RKO (cell line): ENCODE measurements at regions not wholly inside any gene's neighbourhood (a gene's known extent, or its start where the extent isn't known, plus 50 kb on each side); places are given as distances from the start of the nearest gene placed in this dataset.
"Not testable (repeated sequence)": the region's sequence is repeated elsewhere in the genome, so short reads cannot be mapped to it uniquely, and the experiment has no call there.

Source experiments
- DNase-seq: peaks from one replicate; pipeline ENCODE4 v3.0.0-alpha.2; 2016; ENCODE audit warnings: low spot score

DNA sequence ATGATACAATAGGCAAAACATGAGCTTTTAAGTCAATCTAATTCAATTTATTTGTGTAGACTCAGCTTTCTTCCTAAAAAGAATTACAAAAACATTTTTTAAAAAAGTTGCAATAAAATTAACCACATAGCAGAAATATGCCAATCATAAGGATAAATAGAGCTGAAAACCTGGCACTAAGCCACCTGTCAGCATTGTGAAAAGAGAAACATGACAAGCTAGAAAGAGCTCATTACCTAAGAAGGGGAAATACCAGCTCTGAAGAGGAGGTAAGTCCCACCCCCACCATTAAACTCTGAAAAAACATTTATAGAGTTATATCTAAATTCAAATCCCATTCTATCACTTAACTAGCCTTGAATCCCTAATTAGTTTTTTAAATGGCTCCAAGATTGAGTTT lies 372.9 kb downstream of the OSTF1 start:
- no peak for DNase-seq

DNA sequence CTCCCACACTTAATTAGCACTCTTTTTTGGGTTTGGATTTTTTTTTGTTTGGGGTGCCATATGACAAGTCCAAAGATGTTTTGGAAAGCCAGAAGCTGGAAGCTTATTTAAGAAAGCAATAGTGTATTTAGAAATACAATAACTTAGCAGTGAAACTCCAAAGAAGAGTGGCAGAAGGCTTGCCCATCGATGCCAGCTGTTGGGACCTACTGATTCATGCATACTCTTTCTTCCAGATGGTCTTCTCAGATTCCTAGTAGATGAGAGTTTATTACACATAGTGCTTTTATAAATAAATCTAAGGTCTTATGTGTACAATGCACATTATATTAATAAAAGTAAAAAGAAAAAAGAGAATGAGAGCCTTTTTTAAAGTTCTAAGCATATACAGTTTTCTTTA lies 374.6 kb downstream of the OSTF1 start:
- no peak for DNase-seq

DNA sequence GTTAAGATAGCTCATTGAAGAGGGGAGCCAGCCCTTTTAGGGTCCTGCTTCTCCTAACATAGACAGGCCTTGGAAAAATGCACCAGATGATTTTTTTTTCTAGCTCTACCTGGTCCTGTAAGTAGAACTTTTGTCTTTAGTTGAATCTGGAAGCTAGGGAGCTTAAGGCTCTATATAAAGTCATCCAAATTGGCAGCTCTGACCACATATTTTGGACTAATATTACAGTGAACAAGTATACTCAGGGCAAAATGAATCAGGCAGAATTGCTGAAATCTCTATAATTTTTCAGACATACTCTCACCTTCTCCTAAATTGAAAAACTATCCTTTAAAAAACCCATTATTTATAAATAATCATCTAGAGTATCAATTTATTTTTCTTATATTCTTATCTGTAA lies 375.6 kb downstream of the OSTF1 start:
- DNase-seq = no peak

DNA sequence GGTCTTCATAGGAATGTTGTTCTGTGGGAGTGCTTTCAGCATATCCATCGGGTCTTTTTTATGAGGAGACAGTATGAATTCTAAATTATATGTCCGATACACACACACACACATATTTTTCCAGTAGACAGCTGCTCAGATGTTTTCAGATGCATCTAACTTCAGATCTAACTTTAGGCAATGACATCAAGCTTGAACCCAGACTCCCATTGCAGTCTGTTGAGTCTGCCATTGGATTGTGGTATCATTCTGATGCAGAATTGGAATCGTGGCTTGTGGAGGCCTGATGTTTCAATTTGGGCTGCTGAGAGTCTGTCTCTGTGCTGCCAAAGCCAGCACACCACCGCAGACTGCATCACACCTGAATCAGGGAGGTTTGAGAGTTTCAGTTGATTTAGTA lies 376.4 kb downstream of the OSTF1 start:
- no peak for DNase-seq

DNA sequence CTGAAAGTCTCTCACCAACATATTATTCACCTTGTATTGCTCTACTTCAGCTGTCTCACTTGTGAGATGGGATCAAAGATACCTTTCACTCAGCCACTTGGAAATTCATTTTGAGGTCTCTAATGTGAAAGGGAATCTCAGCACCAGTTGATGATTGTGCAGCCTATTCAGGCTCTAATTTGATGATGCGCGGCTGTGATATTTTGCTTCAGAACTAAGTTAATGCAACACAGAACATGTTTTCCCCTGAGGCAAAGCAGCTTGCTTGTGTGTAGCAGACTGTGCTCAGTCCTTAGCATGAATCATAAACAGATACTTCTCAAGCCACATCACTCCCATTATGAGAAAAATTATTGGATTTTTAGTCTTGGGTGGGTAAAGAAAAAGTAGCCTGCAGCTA lies 378.8 kb downstream of the OSTF1 start:
- no peak for DNase-seq

DNA sequence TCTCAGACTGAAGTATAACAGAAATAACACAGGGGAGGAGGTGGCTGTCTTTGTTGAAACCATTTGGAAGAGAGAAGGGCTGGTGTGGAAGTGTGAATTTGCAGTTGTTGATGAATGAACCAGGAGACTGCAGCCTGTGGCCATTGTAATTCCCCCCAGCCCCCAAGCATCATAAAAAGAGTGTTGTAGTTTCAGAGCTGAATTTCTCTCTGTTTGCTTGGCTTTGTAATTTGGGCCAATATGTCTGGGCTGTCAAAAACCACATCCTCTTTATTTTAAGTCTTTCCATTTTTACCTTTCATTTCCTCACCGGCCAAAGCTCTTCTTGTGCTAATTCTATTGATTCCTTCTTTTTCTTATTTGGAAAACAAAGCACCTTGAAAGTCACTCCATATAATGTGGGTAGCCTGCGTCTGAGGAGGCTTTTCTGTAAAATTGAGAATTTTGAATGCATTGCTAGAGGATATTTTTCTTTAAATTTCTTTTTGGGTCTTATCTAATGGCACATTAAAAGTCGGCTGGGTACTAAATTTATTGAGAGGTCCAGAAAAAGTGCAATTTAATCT lies 383.3 kb downstream of the OSTF1 start:
- no peak for DNase-seq

DNA sequence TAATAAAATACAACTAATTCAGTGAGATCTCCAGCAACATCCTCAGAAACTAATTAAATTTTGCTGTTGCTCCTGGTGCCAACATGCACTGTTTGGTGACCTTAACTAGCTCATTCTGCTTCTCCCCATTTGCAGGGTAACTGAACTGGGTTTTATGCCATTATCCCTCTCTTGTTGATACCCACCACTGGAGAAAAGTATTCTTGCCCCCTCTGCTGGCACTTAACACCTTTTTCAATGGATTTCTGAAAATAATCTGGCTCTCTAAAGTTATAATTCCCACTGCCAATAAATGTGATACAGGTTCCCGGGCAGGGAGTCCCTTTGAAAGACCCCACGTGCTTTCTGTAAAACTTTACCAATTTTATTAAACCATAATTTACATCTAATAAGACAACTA lies 394.3 kb downstream of the OSTF1 start:
- DNase-seq = peak; percentile 3

DNA sequence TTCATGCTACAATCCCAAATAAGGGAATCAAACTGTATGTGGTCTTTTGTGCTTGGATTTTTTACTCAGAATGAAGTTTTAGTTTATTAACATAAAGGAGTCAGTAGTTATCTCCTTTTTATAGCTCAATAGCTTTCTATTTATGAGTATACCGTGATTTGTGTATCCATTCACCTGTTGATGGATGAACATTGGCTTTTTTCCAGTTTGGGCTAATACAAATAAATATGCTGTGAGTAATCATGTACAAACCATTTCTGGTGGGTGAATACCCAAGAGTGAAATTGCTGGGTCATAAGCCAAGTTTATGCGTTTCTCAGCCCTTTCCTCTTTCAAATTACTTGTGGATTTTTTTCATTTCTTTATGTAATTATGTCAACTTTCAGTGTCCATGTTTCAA lies 395.3 kb downstream of the OSTF1 start:
- DNase-seq = no peak

DNA sequence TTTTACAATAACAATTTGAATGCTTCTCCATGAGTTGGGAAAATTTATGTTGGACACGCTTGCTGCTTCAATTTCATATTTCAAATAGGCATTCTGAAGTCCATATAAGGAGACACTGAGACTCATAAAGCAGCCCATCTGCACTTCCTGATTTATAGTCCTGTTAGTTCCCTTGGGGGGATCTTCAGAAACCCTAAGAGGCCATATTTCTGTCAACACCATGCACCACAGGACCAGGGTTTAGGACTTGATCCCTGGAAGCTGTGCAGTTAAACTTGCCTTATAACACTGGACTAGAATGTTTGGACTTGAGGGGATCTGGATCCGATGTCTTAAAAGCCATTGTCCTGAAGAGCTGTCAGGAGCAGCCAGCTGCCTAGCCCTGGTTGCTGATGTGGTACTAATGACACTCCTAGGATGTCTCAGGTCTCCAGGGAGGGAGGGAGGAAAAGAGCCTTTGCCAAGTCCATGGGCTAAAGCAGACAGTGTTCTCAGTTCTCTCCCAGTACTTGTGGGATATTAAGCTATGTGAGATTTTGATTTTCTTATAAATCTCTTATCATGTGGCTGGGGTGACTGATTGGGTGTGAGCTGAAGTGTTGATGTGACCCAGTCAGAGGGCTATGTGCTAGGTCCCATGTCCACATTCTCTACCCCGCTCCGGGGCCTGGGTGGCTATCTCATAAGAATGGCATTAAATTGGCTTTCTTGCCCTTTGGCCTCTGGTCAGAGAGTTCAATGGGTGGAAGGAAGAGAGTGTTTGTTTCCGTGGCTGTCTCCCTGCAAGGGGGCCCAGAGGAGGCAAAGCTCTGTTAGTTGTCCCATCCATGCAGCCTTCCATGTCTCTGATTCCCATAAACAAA lies 399.8 kb downstream of the OSTF1 start:
- no peak for DNase-seq

DNA sequence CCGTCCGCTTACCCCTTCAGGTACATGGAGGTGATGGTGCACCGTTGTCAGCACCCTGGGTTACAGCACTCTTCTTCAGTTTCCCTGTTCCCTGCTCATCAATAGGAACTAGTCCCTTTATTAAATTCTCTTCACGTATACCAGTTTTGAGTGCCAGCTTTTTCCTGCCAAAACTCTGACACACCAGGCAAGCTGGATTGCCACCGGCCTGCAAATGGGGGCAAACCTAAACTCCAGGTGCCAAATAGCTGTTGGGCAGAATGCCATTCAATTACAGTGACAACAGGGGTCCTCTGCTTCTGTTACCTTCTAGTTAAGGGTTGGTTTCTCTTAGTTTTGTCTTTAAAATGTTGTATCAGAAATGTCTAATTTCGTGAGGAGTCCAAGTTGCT lies 400.4 kb downstream of the OSTF1 start:
- DNase-seq = no peak

DNA sequence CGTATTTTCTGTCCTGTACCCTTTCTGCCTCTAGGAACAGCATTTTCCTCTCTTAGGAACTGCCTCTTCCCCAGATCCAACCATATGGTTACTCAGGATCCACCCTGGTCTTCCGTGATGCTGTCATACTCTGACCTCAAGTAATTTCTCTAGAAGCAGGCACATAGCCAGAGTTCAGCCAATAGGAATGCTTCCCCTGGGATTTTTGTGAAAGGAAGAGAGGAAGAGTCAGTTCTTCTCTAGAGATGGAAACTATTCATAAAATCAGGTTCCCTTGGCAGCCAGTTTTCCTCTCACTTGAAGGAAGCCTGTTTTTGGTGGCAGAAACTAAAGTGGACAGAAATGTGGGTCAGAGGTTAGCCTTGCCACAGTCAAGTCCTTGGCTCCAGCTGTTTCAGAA lies 400.1 kb upstream of the PCSK5 start:
- DNase-seq = no peak

DNA sequence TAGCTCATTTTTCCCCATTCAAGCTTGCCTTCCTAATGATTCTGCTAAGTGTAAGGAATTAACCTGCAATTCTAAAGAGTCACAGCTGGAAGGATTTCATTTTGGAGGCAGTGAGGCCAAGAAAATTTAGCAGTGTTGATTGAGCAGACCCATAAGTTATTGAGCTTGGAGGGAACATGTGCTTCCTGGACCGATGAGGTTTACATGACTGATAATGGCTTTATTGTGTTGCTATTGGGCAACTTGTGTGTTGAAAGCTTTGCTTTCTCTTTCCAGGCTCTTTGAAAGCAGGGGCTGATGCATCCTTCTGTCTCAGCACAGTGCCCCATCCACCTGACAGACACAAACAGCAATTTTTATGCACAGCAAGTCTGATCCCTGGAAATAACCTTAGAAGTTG lies 398.9 kb upstream of the PCSK5 start:
- no peak for DNase-seq

DNA sequence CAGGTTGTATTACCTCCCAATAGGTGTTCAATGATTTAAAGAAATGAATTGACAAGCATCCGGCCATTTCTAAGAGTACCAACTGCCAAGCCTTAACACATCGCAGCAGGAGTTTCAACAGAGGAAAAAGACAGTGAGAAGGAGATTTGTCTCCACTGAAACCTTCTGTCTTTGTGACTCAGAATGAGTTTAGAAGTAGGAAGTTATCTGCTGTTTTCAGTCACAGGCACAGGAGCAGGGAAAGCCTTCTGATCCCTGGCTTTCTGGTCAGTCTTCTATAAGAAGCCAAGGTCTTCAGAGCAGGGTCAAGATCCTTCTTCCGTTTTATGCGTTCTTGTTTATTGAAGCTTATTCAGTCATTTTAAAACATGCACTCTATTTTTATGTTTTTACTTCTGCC lies 390.7 kb upstream of the PCSK5 start:
- no peak for DNase-seq

DNA sequence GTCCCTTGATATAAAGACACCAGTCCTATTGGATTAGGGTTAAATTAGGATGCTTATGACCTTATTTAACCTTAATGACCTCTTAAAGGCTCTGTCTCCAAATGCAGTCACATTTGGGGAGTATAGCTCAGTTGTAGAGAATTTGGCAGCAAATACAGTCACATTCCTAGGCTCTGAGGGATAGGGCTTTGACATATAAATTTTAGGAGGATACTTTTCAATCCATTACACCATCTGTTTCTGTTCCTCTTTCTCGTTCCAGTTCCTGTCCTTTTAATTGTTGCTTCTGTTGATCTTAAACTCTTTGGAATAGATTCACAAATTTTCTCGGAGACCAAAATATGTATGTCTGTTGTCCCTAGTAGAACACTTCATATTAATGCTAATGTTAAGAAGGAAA lies 390.0 kb upstream of the PCSK5 start:
- no peak for DNase-seq

DNA sequence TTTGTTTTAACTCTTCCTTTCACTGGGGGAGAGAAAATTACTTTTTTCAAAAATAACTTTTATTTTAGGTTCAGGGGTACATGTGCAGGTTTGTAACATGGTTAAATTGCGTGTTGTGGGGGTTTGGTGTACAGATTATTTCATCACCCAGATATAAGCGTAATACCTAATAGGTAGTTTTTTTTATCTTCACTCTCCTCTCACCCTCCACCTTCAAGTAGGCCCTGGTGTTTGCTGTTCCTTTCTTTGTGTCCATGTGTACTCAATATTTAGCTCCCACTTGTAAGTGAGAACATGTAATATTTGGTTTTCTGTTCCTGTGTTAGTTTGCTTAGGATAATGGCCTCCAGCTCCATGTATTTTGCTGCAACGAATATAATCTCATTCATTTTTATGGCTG lies 389.5 kb upstream of the PCSK5 start:
- DNase-seq = not testable (repeated sequence)

DNA sequence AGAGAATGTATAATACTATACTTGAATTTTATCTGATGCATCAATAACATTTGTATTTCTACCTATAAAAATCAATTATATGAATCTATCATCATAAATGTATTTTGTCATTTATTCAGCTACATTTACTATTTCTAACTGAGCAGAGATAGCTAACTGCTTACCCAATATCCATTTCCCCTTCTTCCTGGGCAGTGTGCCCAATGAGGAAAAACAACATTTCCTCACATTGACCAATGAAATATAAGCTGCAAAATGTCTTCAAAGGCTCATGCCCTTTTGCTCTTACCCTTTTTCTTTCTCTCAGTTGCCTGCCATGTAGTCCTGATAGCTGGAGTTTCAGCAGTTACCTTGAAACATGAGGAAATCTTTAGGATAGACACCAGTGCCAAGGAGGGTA lies 385.8 kb upstream of the PCSK5 start:
- DNase-seq = no peak

DNA sequence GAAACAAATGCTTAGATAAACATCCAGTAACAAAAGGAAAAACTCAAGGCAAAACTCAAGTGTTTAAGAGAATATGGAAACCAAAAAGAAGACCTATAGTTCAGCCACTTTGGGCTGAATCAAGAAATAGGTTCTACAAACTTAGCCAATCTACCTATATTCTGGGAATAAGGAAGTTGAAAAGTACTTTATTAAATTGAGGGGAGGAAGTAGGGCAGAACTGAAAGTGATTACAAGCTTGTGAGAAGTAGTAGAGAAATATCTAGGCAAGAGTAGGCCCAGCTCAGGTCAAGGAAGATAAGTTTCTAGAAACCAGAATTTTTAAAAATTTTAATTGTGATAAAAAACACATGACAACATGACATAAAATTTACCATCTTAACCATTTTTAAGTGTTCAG lies 384.8 kb upstream of the PCSK5 start:
- no peak for DNase-seq

DNA sequence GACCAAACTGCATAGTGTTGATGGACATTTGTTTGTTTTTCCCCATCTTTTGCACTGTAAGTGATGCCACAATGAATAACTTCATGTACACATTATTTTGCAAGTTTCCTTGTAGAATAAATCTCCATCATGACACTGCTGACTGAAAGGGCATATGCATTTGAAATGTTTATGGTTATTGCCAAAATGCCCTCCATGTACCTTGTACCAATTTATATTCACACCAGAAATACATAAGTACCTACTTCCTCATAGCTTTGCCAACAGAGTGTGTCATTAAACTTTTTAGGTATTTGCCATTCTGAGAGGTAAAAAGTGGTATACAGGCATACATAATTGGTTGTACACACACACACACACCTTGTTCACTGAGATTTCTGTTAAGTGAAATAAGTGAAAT lies 361.0 kb upstream of the PCSK5 start:
- no peak for DNase-seq

DNA sequence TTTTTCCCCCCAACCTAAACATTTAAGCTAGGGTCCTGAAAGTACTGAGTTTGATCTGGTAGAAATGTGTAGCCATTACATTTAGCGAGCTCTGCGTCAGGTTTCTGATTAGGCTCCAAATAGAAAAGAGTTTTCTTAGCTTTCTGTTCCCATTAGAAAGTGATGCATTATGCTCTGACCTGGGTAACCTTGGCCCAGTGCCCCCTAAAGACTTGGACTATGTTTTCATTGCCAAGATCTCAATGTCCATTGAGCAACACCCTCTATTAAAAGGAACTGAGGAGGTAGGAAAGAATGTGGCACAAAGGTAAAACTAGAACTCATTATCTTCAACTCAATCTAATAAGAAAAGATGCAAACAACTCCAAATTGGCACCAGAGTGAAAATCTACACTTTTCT lies 358.9 kb upstream of the PCSK5 start:
- no peak for DNase-seq

DNA sequence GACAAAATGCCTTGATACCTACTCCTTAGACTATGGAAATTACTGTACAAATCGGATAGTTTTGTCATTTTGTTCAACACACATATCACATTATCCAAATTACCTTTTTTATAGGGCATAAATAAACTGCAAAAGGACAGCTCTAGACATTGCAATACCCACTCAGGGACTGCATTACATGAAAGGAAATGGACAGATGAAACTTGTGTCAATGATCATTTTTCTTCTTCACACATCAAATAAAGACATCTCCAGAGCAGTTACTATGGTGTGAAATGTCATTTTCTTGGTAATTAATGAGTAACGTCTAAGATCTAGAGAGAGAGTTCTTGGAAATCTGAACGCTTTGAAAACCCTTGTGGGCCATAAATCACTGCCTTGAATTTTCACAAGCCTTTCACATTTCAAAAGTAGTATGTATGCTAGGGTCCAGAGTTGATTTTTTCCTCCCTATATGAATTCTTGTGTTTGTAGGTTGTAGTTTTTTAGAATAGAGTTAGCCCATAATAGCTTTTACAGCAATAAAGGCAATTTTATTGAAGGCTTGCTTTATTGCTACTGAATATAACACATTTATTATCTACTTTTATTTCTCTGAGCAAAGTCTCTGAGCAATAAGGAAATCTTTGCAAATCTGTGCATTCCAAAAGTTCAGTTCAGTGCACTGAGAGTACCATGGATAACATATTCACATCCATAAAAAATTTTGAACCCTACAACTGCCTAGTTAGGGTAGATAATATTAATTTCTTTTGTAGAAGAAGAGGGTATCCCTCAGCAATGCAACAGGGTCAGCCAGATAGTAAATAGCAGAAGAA lies 358.0 kb upstream of the PCSK5 start:
- no peak for DNase-seq

DNA sequence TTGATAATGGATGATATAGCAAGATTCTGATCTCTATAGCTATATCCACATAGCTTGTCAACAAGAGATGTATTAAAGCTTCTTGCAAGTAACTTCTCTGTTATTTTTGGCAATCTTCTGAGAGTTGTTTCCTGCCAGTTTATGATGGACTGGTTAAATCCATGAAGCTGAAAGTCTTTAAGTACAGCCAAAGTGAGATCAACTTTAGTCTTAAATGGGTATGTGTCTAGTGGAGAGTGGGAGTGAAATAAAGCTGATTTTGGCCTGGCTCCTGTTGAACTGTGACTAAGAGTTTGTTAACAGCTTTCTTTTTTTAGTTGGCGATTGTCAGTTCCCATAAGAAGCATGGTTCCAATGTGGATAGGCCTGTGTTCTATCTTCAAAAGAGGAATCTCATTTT lies 350.9 kb upstream of the PCSK5 start:
- no peak for DNase-seq

DNA sequence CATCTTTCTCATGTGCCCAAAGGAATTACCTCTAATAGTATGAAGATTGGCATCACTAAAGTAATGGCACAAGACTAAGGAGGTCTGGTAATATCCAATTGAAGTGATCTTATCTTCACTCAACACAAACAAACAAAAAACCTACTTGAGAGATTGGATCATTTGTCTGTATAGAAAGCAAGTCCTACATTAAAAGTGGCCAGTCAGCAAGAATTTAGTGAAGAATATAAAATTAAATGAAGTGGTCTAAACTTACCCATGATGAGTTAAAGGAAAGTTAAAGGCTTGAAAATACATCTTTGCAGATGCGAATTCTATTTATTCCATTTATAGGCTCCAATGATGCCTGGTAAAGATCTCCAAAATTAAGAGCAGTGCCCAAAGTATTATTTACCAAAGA lies 350.3 kb upstream of the PCSK5 start:
- no peak for DNase-seq

DNA sequence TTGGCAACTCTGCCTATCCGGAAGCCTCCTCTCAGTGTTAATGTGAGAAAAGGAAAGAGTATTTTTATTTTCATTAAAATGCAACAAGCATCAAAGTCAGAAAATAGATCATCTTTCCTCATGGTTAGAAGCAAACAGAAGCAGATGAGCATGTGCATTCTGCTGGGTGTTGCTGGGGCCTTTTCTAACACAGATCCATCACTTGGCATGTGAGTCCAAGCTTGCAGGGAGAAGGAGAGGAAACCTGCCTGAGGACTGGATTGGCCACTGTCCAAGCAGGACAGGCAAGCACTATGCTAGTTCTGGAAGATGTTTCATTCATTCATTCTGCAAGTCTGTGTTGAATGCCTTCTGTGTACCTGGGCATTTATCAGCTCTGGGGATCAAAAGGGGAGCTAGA lies 348.7 kb upstream of the PCSK5 start:
- no peak for DNase-seq
